RPMI7951 (cell line): ENCODE measurements at regions not wholly inside any gene's neighbourhood (a gene's known extent, or its start where the extent isn't known, plus 50 kb on each side); places are given as distances from the start of the nearest gene placed in this dataset.

Experiments used
- DNase-seq: peaks from one replicate; pipeline ENCODE4 v3.0.0-alpha.2; 2012; ENCODE audit warnings: low read depth

DNA sequence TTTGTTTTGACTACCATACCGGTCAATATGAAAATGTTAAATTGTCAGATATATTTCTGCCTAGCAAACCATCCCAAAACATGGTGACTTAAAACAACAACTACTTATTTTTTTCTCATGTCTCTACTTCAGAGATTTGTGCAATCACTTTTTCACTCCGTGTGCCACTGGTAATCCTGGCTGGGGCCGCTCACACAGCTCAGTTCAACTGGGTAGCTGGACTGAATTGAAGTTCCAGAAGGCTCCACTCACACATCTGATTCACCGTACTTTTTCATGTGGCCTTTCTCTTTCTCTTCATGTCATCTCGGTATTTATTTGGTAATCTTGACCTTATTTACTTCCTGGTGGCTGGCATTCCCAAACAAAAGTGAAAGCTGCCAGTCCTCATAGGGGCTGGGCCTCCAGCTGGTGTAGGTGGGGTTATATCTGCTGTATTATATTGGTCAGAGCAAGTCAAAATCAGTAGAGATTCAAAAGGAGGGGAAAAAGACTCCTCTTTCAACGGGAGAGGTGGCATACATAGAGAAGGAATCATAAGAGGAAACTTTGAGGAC, 513.9 kb upstream of the NXPH2 start:
- no peak for DNase-seq

- no peak for DNase-seq
Observed at GRCh38 chr2:139281124-139281523, 500.9 kb upstream of the NXPH2 start.

- DNase-seq = no peak
Observed at GRCh38 chr2:139271879-139272278, 491.7 kb upstream of the NXPH2 start.

DNA sequence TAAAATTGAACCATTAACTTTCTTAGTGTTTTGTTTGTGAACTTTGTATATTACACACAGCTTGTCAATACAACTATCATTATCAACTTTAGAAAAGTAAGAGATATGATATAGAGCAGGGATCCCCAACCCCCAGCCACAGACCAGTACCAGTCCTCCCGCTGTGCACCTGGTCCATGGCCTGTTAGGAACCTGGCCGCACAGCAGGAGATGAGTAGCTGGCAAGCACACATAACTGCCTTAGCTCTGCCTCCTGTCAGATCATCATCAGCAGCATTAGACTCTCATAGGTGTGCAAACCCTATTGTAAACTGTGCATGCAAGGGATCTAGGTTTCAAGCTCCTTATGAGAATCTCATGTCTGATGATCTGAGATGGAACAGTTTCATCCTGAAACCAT, 491.0 kb upstream of the NXPH2 start:
- no peak for DNase-seq

DNA sequence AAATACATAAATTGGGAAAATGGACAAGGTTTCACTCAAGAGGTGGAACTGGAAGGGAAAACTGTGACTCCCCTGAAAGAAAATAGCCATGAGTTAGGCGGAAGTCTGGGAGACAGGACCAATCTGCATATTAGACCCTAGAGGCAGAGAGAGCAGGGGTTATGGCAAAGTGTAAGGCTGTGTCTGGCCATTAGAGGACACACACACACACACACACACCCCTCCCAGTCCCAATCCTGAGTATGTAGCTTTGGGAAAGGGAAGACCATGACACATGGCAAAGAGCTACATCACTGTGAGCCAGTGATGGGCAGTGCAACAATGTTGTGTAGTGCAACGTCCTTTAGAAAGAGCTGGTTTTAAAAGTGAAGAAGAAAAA, 479.9 kb upstream of the NXPH2 start:
- DNase-seq = no peak

GRCh38 chr2:139259422-139260051, 479.3 kb upstream of the NXPH2 start:
- no peak for DNase-seq

GRCh38 chr2:139241286-139241685, 461.1 kb upstream of the NXPH2 start:
- DNase-seq = no peak

DNA sequence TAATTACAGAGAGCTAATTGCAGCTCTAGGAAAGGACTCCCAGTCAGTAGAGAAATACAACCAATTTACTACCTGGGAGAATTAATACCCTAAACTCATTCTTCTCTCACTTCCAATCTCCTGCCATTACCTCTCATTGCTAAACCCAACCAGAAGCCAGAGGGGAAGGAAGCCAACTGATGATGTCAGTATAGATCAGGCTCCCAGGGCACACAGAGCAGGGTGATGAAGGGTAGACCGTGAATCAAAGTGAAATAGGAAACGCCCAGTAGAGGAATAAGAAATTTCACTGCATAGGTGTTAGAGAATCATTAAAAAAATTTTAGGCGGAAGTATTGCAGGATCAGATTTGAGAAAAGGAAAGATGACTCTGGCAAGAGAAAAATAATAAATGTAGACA, 456.8 kb upstream of the NXPH2 start:
- no peak for DNase-seq

DNA sequence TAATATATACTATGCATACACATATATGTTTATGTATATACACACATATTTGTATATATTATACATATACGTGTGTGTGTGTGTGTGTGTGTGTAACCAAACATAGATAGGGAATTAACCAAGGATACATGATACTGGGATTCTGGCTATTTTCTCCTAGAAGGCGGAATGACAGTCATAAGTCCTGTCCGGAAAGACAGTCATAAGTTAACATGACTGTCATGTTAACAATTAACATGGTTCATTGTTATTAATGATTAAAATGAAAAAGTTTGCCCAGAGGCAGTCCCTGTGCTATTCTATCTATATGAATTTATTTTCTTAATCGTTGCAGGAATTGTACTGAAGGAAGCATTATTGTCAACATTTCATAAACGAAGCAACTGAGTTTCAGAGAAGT, 450.7 kb upstream of the NXPH2 start:
- no peak for DNase-seq

DNA sequence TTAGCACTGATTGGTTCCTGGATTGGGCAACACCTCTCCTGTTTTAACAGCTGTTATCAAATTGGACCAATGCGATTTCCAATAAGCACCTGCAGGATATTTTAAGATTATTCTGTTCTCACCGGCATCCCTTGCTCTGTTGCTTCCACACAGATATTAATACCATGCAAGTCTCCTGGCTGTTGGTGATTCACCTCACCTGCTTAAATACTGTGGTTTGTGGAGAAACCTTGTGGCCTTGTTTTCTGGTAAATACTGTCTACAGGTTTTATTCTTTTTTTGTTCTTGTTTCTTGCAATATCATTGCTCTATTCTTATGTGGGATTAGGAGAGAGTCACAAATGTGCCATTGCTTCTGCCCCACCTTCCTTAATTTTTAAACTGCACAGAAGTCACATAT, 448.1 kb upstream of the NXPH2 start:
- no peak for DNase-seq

GRCh38 chr2:139225961-139226360, 445.8 kb upstream of the NXPH2 start:
- no peak for DNase-seq

DNA sequence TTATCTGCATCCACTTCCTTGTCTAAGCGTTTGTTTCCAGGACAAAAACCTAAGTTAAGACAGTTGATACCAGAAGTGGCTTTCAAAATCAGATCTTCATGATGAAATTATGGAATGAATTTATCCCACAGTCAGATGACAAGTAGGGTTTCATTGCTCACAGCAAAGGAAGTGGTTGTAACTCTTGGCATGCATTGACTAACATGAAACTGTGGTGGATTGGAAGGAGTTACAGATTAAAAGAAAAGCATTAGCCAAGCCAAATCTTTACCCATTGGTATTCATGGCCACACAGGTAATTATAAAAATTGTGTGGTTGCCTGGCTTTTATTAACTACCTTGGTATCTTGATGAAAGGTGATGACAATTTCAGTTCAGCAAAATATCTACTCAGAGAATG, 438.0 kb upstream of the NXPH2 start:
- no peak for DNase-seq

DNA sequence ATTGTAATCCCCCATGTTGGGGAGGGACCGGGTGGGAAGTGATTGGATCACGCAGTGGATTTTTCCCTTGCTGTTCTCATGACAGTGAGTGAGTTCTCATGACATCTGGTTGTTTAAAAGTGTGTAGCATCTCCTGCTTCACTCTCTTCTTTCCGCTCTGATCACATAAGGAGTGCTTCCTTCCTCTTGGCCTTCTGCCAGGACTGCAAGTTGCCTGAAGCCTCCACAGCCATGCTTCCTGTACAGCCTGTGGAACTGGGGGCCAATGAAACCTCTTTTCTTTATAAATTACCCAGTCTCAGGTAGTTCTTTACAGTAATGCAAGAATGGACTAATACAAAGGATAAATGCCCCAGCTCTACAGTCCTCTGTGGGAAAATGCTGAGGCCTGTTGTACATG, 437.5 kb upstream of the NXPH2 start:
- DNase-seq = no peak

GRCh38 chr2:139216435-139216834, 436.2 kb upstream of the NXPH2 start:
- DNase-seq = no peak

GRCh38 chr2:139214801-139215200, 434.6 kb upstream of the NXPH2 start:
- DNase-seq = no peak

DNA sequence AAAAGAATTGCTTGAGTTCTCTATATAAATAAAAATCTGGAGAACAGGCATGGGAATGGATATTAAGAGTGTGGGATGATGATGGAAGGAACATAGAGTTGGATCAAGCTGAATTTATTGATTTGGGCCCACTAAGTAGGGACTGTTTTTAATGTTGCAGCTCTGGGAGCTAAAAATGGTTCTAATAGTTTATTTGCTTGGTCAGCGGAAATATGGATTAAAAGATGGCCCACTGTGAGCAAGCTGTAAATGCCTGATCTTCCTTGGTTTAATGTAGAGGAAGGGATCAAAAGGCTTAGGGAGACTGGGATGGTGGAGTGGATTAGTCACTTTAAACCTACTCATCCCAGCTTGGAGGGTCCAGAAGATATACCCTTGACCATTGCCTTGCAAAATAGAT, 429.4 kb upstream of the NXPH2 start:
- no peak for DNase-seq

DNA sequence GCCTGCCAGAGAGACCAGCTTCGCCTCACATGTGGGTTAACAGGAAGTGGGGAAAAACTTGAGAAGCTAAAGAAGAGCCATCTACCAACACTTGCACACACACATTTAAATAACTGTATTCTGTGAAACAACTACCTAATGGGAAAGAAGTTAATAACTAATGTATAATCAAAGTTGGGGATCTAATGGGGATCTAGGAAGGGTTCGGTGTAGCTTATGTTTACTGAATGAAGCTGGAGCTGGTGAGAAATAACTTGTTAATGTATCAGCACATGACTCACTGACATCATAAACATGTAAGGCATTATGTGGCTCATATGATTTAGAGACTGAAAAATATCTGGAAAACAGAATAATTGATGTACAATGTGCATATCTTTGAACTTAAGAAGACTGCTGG, 421.3 kb upstream of the NXPH2 start:
- DNase-seq = no peak

- no peak for DNase-seq
Observed at GRCh38 chr2:139196754-139197153, 416.6 kb upstream of the NXPH2 start.

- no peak for DNase-seq
Observed at GRCh38 chr2:139194546-139194945, 414.4 kb upstream of the NXPH2 start.

- DNase-seq = no peak
Observed at GRCh38 chr2:139177041-139177440, 396.9 kb upstream of the NXPH2 start.

DNA sequence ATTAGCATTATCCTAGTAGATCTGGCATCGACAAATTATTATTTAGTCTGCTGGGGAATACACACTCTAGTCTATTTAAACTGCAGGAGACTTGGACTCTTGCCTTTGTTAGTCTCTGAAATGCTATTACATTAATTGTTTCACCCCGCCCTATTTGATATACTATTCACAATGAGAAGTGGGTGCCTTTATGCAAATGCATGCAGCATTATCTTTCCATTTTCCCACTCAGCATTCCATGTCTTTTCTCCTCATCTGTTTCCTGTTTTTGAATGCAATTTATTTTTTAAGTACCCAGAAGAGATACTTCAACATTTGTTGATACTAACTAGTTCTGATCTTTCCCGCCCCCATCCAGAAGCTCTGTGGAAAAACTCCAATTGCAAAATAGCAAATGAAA, 395.3 kb upstream of the NXPH2 start:
- no peak for DNase-seq

DNA sequence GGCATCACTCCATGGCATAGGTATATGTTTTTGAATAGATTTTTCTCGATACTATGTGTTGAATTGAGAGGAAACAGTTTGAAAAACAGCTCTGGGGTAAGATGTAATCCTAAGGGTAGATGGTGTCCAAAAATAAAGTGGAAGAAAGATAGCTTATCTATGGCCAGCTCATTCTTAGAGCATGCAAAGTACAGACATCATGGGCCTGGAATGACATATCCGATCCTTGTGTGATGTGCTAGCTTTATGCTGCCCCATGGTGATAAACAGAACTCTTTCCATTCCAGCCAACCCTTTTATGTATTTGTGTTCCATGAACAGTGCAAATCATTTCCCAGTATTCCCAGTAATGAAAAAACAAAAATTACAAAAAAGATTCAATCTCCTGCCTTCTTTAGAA, 390.2 kb upstream of the NXPH2 start:
- no peak for DNase-seq

- DNase-seq = no peak
Observed at GRCh38 chr2:139165601-139166000, 385.4 kb upstream of the NXPH2 start.

- DNase-seq = no peak
Observed at GRCh38 chr2:139165041-139165440, 384.9 kb upstream of the NXPH2 start.
